PFSK-1 (cell line): ENCODE measurements at regions not wholly inside any gene's neighbourhood (a gene's known extent, or its start where the extent isn't known, plus 50 kb on each side); places are given as distances from the start of the nearest gene placed in this dataset.

ENCODE experiments used
- SIN3A ChIP-seq: IDR thresholded peaks from 2 replicates; pipeline ENCODE4 v1.6.1; 2012; ENCODE audit warnings: mild to moderate bottlenecking, low read length, moderate library complexity, borderline replicate concordance; ENCODE audit not compliant: insufficient read depth
- TF ChIP-seq, protein P1 (sequence below), 2 experiments: IDR thresholded peaks; 2 replicates each; pipeline versions ENCODE4 v1.6.1 to v1.8.0; 2011 to 2012; ENCODE audit warnings: low read depth in 2 of 2, low read length in 2 of 2, control low read depth in 1 of 2, inconsistent platforms in 1 of 2, mild to moderate bottlenecking in 1 of 2, moderate library complexity in 1 of 2; ENCODE audit not compliant: insufficient read depth in 1 of 2

DNA sequence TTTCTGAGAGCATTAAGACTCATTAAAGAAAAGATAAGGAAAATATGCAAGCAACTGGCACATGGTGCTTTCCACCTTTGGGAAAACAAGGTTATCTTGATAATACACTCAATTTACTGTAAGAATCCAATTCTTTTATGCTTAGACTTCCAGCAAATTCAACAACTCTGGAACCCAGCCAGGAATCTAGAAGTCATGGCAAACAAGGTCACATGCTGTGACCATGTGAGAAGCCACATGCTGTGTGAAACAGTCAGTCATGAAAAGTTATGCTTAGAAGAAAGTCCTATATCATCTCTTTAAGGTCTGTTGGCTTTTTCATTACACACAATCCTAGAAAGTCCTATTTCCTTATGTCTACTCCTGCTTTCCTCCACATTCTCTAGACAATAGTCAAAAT, 581.8 kb upstream of the C9orf72 start:
- TF ChIP-seq, protein P1, sequence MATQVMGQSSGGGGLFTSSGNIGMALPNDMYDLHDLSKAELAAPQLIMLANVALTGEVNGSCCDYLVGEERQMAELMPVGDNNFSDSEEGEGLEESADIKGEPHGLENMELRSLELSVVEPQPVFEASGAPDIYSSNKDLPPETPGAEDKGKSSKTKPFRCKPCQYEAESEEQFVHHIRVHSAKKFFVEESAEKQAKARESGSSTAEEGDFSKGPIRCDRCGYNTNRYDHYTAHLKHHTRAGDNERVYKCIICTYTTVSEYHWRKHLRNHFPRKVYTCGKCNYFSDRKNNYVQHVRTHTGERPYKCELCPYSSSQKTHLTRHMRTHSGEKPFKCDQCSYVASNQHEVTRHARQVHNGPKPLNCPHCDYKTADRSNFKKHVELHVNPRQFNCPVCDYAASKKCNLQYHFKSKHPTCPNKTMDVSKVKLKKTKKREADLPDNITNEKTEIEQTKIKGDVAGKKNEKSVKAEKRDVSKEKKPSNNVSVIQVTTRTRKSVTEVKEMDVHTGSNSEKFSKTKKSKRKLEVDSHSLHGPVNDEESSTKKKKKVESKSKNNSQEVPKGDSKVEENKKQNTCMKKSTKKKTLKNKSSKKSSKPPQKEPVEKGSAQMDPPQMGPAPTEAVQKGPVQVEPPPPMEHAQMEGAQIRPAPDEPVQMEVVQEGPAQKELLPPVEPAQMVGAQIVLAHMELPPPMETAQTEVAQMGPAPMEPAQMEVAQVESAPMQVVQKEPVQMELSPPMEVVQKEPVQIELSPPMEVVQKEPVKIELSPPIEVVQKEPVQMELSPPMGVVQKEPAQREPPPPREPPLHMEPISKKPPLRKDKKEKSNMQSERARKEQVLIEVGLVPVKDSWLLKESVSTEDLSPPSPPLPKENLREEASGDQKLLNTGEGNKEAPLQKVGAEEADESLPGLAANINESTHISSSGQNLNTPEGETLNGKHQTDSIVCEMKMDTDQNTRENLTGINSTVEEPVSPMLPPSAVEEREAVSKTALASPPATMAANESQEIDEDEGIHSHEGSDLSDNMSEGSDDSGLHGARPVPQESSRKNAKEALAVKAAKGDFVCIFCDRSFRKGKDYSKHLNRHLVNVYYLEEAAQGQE (IDR thresholded peaks at IDR 0.05; ENCODE audit: insufficient read depth in 1 of 2, low read depth in 2 of 2, low read length in 2 of 2): no peak
- TF ChIP-seq SIN3A: no peak
